SU-DHL-6 (cell line): ENCODE measurements at regions not wholly inside any gene's neighbourhood (a gene's known extent, or its start where the extent isn't known, plus 50 kb on each side); places are given as distances from the start of the nearest gene placed in this dataset.
"Not testable (repeated sequence)": the region's sequence is repeated elsewhere in the genome, so short reads cannot be mapped to it uniquely, and the experiment has no call there.

Experiments
- CTCF ChIP-seq: fragments of 200-600 bp; sonication (generic); IDR thresholded peaks from one replicate; pipeline ENCODE4 v1.5.1; 2017; ENCODE audit warnings: antibody characterized with exemption, mild to moderate bottlenecking, low read length, moderate library complexity; ENCODE audit not compliant: insufficient read depth, poor library complexity, severe bottlenecking
- EZH2phosphoT487 ChIP-seq: fragments of 200-600 bp; sonication (generic), shearing (Covaris generic); conservative IDR thresholded peaks from 2 replicates; pipeline ENCODE4 v1.6.1; 2018; ENCODE audit warnings: mild to moderate bottlenecking, antibody characterized with exemption, low read length, moderate library complexity, mixed read lengths

- not testable (repeated sequence) for TF ChIP-seq CTCF, EZH2phosphoT487
Measured at GRCh38 chr13:18598543-18598942, 583.1 kb downstream of the TUBA3C start.
